HG03135 (cell line): ENCODE measurements at regions not wholly inside any gene's neighbourhood (a gene's known extent, or its start where the extent isn't known, plus 50 kb on each side); places are given as distances from the start of the nearest gene placed in this dataset.
"Not testable (repeated sequence)": the region's sequence is repeated elsewhere in the genome, so short reads cannot be mapped to it uniquely, and the experiment has no call there.

ENCODE experiments used
- ATAC-seq: cut with Tn5 transposase; IDR thresholded peaks from one replicate; pipeline ENCODE4 v1.9.1; 2021; ENCODE audit warnings: mild to moderate bottlenecking, moderate library complexity; ENCODE audit not compliant: unreplicated experiment

GRCh38 chr7:69282946-69283345, 315.3 kb upstream of the AUTS2 start:
- ATAC-seq: no peak

GRCh38 chr7:69283421-69283820, 314.9 kb upstream of the AUTS2 start:
- no peak for ATAC-seq

DNA sequence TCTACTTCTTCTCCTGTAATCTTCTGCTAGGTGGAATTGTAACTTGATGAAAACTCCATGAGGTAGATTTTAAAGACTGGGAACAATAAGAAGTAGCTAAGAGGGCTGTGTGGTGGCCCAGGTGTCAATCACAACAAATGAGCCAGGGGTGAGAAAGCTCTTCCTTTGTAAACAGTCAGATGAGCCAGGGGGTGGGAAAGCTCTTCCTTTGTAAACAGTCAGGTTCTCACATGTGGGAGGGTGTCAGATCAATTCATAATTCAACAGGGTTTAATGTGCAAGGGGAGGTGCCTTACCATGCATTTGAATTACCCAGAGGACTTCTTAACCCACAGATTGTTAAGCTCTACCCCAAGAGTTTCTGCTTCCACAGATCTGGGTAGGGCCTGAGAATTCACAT, 312.4 kb upstream of the AUTS2 start:
- no peak for ATAC-seq

- no peak for ATAC-seq
Observed at GRCh38 chr7:69295977-69296376, 302.3 kb upstream of the AUTS2 start.

GRCh38 chr7:69301253-69301652, 297.0 kb upstream of the AUTS2 start:
- ATAC-seq: no peak

GRCh38 chr7:69309601-69310000, 288.7 kb upstream of the AUTS2 start:
- no peak for ATAC-seq

DNA sequence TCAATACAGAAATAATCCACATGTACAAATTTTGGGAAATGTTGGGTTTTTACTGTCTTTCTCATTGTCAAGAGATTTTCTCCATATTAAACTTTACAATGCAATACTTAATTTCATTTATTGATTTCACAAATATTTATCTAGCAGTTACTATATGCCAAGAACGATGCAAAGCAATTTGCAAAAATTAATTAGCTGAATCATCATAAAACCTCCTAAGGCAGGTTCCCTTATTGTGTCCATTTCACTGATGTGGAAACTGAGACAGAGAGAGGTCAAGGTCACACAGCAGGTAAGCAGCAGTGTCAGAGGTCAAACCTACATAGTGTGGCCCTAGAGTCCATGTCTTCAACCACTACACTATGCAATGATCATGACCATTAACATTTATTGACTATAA, 286.8 kb upstream of the AUTS2 start:
- ATAC-seq: no peak

- not testable (repeated sequence) for ATAC-seq
Observed at GRCh38 chr7:69313852-69314251, 284.4 kb upstream of the AUTS2 start.

DNA sequence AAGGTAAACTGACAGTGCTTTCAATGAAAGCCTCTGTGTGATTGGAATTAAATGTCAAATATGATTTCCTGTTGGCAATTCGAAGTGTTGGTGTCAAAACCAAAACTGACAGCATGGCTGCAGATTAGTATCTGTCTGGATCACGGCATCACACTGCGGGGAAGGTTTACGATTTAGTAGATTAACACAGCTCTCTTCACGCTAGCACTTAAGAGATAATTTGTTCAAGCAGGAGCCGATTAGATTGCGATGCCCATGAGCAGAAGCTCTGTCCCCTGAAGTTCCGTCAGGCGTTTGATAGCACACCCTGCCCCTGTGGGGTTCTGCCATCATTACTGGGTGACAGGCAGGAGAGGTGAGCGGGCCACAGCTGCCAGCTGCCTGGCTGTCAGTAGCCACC, 279.5 kb upstream of the AUTS2 start:
- no peak for ATAC-seq

DNA sequence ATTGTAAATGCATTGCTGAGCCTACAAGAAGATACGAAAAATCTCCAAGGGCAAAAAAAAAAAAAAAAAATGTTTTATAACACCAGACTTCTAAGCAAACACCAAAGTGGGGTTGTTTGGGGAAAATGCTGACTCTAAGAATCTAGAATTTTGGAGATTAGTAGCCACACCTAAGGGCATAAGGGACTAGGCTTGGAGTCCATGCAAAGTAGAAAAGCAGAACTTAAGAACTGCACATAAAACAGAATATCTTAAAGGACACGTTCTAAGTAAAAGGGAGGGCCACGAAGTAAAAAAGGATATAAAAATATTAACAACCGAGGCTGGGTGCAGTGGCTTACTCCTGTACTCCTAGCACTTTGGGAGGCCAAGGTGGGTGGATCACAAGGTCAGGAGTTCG, 269.8 kb upstream of the AUTS2 start:
- no peak for ATAC-seq

- ATAC-seq: no peak
Observed at GRCh38 chr7:69334701-69335100, 263.6 kb upstream of the AUTS2 start.

DNA sequence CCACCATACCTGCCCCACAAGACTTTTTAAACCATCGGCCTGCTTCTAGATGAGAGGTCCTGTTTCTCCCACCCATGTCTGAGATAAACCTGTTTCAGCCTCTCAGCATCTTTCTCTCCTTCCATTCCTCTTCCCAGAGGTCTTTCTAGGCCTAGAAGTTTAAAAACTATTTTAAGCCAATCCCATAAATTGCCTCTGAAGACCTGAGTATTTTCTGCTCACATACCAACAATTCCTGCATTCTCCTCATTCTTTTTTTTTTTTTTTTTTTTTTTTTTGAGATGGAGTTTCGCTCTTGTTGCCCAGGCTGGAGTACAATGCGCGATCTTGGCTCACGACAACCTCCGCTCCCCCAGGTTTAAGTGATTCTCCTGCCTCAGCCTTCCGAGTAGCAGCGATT, 262.9 kb upstream of the AUTS2 start:
- no peak for ATAC-seq

GRCh38 chr7:69336976-69337375, 261.3 kb upstream of the AUTS2 start:
- no peak for ATAC-seq

DNA sequence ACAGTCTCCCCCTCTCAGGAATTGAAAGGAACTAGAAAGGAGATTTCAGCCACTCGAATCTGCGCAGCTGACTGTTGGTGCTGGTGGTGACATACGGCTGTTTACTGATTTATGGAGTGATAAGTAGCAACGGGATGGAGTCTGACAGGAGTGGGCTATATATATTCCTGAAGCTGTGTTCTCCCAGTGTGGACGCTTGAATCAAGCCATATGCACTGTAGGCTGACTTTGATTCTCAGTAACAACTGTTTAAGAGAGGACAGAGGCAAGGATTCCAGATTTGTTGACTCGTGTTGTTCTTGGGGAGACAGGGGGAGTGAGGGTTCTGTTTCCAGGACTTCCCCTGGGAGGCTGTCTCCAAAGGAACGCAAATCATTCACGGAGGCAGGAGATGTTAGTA, 260.1 kb upstream of the AUTS2 start:
- ATAC-seq: no peak

- no peak for ATAC-seq
Observed at GRCh38 chr7:69341288-69341687, 257.0 kb upstream of the AUTS2 start.

- ATAC-seq: no peak
Observed at GRCh38 chr7:69342154-69342884, 256.0 kb upstream of the AUTS2 start.

DNA sequence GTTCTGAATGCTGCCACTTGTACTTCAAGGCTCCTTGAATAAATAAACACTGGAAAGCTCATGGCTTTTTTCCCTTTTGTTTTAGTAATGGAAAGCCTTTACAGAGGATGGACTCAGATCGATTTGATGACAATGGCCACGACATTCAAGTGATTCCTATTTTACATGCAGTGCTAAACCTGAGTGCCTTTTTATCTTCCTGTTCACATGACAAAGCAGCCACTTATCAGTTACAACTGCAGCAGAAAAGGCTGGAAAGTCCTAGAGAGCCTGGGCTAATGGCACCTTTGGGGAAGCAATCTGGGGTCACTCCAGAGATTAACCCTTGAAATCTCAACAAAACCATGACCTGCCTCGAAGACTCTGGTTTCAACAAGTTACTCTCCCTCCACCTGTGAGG, 249.0 kb upstream of the AUTS2 start:
- ATAC-seq: no peak

- no peak for ATAC-seq
Observed at GRCh38 chr7:69358163-69358821, 240.0 kb upstream of the AUTS2 start.

DNA sequence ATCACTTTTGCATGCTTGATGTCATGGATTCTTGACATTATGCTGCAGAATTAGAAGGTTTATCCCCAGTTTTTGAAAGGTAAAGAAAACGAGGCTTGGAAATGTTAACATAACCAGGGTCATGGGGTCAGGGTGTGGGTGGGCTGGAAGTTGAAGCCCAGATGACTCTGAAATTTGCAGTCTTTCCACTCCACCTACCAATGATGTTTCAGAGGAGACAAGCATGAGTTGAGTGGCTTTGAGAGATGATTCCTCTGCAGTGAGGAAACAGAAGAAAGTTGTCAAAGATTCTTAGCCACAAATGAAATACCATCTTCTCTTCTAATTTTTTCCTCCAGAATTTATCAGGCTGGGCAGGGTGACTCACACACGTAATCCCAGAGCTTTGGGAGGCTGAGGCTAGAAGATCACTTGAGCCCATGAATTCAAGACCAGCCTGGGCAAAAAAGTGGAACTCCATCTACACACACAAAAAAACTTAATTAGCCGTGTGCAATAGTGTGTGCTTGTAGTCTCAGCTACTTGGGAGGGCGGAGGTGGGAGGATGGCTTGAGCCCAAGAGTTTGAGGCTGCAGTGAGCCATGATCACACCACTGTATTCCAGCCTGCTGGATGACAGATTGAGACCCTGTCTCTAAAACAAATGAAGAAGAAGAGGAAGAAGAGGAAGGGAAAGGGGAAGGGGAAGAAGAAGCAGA, 239.1 kb upstream of the AUTS2 start:
- ATAC-seq: no peak

GRCh38 chr7:69360913-69361312, 237.4 kb upstream of the AUTS2 start:
- ATAC-seq: no peak

- no peak for ATAC-seq
Observed at GRCh38 chr7:69363136-69363535, 235.1 kb upstream of the AUTS2 start.
